Peyer's patch (tissue), 4 donors: ENCODE measurements at regions not wholly inside any gene's neighbourhood (a gene's known extent, or its start where the extent isn't known, plus 50 kb on each side); places are given as distances from the start of the nearest gene placed in this dataset.

Experiments used
- POLR2A ChIP-seq, 2 donors: fragments of 450-650 bp; IDR thresholded peaks; one replicate each; pipeline ENCODE4 v1.5.1; 2017; ENCODE audit warnings: antibody characterized with exemption in 2 of 2, mild to moderate bottlenecking in 2 of 2, moderate library complexity in 2 of 2
- TF ChIP-seq, protein P1 (sequence below), 6 experiments: fragments of 450-650 bp in 4 of 6; fragments of 200-600 bp in 2 of 6; sonication (generic) in 1 of 6; IDR thresholded peaks; one replicate each; pipeline ENCODE4 v1.5.1; 2017 to 2019; ENCODE audit warnings: antibody characterized with exemption in 6 of 6, mild to moderate bottlenecking in 3 of 6, moderate library complexity in 1 of 6

- TF ChIP-seq, protein P1, sequence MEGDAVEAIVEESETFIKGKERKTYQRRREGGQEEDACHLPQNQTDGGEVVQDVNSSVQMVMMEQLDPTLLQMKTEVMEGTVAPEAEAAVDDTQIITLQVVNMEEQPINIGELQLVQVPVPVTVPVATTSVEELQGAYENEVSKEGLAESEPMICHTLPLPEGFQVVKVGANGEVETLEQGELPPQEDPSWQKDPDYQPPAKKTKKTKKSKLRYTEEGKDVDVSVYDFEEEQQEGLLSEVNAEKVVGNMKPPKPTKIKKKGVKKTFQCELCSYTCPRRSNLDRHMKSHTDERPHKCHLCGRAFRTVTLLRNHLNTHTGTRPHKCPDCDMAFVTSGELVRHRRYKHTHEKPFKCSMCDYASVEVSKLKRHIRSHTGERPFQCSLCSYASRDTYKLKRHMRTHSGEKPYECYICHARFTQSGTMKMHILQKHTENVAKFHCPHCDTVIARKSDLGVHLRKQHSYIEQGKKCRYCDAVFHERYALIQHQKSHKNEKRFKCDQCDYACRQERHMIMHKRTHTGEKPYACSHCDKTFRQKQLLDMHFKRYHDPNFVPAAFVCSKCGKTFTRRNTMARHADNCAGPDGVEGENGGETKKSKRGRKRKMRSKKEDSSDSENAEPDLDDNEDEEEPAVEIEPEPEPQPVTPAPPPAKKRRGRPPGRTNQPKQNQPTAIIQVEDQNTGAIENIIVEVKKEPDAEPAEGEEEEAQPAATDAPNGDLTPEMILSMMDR (IDR thresholded peaks at IDR 0.05) = no peak
- no peak for TF ChIP-seq POLR2A (IDR thresholded peaks at IDR 0.05)
These were observed 505.2 kb downstream of the PLPP3 start for GRCh38 chr1:56074007-56074651.
